Breast epithelium (tissue), 3 donors: ENCODE measurements at regions not wholly inside any gene's neighbourhood (a gene's known extent, or its start where the extent isn't known, plus 50 kb on each side); places are given as distances from the start of the nearest gene placed in this dataset.

ENCODE experiments used
- CTCF ChIP-seq, 3 donors: fragments of 450-650 bp; IDR thresholded peaks; one replicate each; pipeline ENCODE4 v1.5.1; 2016 to 2017; ENCODE audit warnings: antibody characterized with exemption in 3 of 3, mild to moderate bottlenecking in 3 of 3, moderate library complexity in 3 of 3
- POLR2A ChIP-seq: fragments of 450-650 bp; IDR thresholded peaks from one replicate; pipeline ENCODE4 v1.6.1; 2016; ENCODE audit warnings: antibody characterized with exemption, mild to moderate bottlenecking, moderate library complexity

- TF ChIP-seq CTCF (IDR thresholded peaks at IDR 0.05) (no peak), POLR2A (no peak)
Measured at GRCh38 chr22:35197071-35197470, 60.2 kb upstream of the HMGXB4 start.
